ENCODE measurements at regions not wholly inside any gene's neighbourhood (a gene's known extent, or its start where the extent isn't known, plus 50 kb on each side); places are given as distances from the start of the nearest gene placed in this dataset.
"Not testable (repeated sequence)": the region's sequence is repeated elsewhere in the genome, so short reads cannot be mapped to it uniquely, and the experiment has no call there.

DNA sequence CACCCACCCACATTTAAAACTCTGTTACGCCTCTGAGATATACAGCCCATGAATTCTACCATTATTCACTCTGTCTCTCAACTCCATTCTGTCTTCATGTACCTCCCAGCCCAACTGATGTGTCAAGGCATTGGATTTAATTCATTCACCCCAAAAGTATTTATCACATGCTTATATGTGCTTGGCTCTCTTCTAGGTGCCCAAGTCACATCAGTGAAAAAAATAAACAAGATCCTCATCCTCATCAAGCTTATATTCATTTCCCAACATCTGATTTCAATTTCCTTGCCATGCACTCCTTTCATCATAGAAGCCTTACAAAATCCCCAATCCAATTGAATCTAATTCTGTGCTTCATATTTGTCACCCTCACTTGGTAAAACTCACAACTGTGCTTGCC is 967.6 kb downstream of the LTN1 start:
- no peak for DNase-seq (ENCODE audit: low read depth)

DNA sequence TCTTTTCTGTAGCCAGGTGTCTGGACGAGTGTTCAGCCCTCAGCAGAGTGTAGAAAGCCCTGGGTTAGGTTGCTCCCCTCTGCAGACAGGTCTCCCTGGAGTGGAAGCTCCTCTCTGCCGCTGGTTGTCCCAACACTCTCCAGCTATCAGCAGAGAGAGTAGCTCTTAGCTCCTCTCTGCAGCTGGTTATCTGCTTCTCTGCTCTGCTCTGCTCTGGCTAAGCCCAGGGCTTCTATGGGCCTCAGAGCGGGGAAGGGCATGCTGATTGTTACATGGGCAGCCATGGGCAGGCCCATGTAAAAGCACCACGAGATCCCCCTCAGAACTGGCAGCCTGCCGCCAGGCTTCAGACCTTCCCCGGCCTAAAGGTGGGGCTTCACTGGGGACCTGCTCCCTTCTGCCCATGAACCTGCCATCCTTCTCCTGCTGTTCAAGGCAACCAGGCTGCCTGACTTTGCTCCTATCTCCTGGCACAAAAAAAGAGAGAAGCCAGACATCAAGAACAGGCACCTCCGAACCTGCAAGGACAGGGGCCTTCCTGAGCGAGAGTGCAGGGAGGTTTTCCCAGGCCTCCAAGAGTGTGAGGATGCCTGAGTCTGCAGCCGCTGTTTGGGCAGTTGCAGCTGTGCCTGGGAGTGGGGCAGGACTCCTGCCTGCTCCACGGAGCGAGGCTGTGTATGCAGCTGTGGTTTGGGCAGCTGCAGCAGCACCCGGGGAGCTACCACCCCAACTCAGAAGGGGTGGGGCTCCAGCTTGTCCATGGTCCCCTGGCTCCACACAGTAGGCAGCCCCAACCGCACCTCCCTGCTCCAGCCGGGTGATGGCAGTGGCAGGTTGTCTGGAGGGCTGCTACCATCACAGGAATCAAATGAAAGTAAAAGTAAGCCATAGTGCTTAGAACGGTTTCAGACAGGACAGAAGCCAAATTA is 973.7 kb downstream of the LTN1 start:
- DNase-seq (ENCODE audit: low read depth), result peak; percentile 65

DNA sequence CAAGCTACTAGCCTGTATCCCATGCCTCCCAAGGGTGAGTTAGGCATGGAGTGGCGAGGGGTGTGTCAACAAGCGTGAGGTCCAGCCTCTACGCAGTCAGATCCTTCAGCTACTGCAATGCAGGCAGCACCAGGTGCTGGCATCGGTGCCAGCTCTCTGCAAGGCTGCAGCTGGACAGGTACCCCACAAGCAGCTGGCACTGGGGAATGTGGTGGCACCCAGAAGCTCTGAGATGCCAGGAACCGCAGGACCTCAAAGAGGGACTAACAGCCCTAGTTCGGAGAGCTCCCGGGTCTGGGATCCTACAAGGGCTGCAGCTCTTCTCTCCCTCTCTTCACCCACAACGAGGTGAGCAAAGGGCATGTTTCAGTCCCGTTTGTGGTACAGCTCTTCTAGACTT is 974.5 kb downstream of the LTN1 start:
- no peak for DNase-seq (ENCODE audit: low read depth)

DNA sequence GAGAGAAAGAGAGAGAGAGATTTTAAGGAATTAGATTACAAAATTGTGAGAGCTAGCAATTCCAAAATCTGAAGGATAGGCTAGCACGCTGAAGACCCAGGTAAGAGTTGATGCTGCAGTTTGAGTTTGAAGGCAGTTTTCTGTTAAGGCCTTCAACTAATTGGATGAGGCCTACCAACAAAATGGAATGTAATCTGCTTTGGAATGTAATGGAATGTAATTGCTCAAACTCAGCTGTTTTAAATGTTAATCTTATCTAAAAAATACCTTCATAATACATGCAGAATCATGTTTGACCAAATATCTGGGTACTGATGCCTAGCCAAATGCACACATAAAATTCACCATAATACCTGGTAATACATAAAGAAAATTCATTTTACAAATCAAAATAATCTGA is 976.1 kb downstream of the LTN1 start:
- no peak for DNase-seq (ENCODE audit: low read depth)

DNA sequence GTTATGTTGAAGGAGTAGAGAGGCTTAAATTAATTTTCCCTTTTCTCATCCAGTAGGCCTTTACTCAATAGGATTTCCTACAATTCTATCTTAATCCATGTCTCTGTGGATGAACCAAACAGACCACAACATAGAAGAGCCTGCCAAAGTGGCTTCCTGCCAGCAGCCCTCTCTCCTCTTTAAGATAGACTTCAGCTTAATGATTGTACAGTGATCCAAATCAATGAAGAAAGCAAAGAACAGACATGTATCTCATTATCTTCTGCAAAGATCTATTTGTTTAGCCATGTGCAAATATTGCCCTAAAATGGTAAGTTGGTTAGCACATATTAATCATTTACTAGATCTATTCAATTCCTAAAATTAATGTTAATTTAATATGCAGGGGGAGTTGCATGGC is 979.6 kb downstream of the LTN1 start:
- not testable (repeated sequence) for DNase-seq (ENCODE audit: low read depth)

DNA sequence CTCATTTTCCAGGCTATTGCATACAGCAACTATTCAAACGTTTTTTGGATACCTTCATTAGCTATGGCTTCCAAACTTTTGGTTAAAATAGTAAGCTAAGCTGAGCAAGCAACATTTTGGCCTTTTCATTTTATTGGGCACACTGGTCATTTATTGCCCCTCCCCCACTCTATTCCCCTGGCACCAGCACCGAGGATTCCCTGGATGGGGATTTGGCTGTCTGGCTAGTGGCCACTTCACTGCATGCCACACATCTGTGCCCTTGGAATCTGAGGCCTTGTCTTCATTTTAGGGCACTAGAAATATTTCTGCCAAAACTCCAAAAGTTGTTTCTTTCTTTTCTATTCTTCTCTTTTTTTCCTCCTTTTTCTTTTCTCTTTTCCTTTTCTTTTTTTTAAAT is 980.7 kb downstream of the LTN1 start:
- DNase-seq (ENCODE audit: low read depth), result not testable (repeated sequence)

DNA sequence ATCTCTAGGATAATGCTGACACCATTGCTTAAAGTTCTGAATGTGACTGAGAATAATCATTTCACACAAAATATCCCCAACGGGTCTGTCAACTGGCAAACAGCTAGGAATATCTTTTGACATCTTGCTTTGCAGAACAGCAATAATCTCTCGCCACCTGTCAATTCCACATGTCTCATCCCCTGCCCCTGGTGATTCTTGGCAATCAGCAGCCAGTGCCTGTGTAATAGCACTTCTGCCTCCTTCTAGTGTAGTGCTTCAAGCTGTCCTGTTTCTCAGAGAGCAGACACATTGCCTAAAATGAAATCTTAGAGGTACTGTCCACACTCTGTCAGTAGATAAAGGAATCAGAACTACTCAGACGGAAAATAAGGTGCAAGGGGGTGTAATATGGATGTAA is 984.4 kb downstream of the LTN1 start:
- DNase-seq (ENCODE audit: low read depth), result not testable (repeated sequence)

DNA sequence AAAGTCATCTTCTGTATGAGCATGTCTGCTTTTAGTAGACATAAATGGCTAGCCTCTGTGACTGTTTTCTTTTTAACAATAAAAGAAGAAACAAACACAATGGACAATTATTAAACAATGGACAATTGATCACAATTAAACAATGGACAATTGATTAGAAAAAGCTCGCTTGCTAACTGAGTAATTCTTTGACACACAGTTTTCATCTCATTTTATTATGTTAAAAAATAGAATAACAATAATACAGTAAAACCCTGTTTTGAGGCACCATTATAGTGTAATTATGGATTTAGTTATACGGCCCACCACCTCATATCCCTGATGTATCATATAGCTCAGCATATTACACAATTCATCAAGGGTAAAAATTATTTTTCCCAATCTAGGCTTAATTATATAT is 989.0 kb downstream of the LTN1 start:
- DNase-seq (ENCODE audit: low read depth), result not testable (repeated sequence)

DNA sequence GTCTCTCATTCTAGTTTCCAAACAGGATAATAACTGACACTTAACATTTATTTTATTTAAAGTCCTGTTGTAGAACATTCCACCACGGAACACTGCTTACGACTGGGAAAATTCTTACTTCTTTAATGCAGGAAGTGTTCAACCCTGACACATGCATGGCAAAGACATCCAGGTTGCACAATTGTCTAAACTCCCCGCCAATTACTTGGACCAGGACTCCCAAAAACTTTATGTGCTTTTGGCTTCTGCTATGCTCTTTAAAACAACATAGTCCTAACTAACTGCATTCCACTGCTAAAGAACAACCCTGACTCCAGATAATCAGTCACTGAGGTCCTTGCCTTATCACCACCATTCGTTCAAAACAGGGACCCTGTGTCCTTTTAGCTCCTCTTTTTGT is 995.8 kb downstream of the LTN1 start:
- not testable (repeated sequence) for DNase-seq (ENCODE audit: low read depth)

DNA sequence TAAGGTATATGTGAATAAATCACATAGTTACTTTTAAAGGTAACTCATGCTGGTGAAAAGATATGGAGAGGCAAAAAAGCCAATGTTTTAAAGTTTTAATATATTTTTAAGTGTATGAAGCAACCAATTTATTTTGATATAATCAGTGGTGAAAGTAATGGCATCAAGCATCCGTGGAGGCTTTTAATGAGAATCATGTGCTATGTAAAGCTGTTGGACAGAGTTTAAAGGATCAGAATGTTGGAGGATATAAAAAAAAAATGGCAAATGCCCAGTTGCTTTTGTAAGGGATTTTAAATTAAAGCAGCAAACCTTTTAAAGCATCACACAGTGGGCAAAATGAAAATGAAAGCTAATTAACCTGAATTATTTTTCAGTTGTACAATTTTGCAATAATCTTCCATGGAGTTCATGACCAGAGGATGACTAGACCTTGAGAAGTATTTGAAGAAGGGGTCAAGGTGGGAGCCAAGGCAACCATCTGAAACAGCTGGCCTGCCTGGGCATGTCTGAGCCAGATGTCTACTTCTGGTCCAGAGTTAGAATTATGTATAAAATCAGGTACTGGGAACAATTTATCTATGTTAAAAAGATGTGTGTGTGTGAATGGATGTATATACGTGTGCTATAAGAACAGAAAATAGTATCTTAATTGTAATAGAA is 1007.9 kb downstream of the LTN1 start:
- DNase-seq (ENCODE audit: low read depth), result not testable (repeated sequence)

DNA sequence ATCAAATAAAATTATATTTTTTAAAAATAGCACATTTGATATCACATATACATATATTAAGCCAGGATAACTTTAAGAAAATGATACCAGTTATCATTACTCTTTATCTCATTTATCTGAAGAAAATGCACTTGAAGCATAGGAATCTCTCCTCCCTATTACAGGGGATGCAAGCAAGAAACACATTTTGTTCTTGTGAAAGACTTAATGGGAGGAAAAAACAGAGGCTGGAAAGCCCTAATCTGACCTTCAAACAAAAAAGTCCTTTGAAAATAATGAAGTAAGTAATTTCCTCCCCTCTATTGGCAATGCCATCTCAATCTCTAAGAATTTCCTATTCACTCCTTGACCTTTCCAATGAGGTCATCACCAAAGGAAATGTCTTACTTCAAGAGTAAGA is 1012.6 kb upstream of the ADAMTS5 start:
- DNase-seq (ENCODE audit: low read depth), result peak; percentile 9

DNA sequence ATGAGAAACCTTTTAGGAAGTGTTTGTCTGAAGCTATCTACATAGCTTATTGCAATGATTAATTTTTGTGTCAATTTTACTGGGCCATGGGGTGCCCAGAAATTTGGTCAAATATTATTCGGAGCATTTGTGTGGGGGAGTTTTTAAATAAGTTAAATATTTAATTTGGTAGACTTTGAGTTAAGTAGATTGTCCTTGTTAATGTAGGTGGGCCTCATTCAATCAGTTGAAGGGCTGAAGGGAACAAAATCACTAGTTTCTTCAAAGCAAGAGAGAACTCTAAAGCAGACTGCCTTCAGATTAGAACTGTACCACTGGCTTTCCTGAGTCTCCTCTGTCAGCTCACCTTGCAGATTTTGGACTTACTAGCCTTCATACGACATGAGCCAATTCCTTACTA is 1008.6 kb upstream of the ADAMTS5 start:
- DNase-seq (ENCODE audit: low read depth), result no peak

DNA sequence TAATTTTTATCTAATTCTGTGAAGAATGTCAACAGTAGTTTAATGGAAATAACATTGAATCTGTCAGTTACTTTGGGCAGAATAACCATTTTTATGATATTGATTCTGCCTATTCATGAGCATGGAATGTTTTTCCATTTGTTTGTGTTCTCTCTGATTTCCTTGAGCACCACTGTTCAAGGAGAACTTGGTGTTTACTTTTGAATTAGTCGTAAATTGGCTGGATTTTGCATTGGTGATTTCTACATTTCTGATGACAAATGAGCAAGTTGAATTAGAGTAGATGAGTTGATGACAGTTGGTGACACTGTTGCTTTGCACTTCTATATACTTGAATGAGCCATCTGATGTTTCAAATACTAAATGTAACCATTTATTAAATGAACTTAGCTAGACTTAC is 1007.3 kb upstream of the ADAMTS5 start:
- DNase-seq (ENCODE audit: low read depth), result not testable (repeated sequence)

DNA sequence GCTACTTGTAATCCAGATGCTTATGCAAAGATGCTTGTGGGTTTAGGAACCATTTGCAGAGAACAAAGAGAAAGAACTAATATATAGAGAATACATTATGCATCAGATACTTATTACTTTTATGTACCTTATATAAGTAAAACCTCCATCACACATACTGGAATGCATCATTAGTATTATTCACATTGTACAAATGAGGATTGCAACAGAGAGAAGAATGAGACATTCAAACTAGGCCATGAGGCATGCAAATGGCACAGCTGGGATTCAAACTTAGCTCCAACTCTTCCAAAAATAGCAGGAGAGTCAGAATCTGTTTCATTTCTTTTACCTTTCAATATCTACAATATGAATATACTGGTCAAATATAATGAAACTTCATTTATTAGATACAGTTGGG is 1001.4 kb upstream of the ADAMTS5 start:
- DNase-seq (ENCODE audit: low read depth), result not testable (repeated sequence)

DNA sequence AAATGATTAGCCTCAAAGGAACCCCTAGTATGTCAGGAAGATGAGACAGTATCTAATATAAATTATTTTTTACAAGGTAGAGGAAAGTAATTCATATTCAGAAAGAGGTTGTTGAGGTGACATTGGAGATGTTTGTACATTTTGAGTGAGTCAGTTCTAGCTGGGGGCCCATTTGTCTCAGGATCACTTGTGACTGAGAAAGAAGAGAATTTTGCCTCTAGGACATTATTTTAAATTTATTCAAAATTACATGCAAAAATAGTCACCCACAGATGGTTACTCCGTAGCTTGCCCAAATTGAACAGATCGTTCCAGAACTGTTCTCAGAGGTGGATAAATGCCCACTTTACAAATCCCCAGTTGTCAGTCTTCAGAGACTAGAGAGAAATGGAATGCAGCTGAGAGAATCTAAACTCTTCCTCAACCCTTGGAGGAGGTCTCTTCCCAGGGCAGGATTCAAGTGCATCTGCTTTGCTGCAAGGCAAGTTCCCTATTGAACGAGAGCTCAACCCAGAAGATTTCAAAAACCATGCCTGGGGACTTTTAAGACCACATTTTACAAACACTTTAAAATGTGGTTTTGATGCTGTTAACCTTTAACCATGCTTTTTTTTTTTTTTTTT is 987.8 kb upstream of the ADAMTS5 start:
- DNase-seq (ENCODE audit: low read depth), result no peak

DNA sequence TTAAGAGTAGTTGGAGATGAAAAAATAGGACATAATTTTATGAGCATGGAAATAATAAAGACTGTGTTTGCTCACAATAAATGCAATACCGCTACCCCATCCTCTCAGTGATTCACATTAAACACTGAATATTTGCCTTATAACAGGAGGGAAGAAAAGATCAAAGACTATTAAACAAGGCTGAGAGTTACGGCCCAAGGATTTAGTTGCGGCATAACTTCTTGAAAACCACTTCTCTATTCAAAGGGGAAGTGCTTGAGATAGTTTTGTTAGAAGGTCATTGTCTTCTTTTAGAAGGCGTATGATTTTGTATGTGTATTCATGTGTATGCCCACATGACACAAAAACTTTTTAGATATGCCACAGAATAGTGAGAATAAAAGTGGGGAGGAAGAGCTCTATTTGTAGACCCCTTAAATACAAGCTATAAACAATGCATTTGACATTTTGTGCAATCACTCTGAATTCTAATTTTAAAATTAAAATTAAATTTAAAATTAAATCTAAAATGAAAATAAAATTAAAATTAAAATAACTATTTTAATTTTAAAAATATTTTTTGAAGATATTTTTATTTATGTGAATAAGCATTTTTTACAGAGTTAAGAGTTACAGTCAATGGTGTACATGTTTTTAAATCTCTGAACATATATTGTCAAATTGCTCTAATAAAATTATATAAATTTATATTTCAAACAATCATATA is 986.6 kb upstream of the ADAMTS5 start:
- no peak for DNase-seq (ENCODE audit: low read depth)

DNA sequence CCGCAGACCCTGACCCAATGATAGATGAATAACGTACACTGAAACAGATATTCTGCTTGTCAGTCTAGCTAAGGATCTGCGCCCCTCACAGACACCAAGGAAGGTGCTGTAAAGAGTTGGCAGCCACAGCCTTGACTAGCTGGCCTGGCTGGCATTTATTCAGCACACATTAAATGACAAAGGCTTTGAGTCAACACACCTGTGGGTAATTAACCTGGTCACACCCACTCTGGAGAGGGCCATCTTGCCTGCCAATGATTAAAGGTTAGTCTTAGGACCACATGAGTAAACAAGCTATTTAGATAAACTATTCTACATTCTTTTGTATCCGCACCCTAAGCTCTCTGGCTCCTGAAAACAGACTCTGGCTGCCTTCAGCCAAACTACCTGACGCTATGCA is 982.2 kb upstream of the ADAMTS5 start:
- not testable (repeated sequence) for DNase-seq (ENCODE audit: low read depth)

DNA sequence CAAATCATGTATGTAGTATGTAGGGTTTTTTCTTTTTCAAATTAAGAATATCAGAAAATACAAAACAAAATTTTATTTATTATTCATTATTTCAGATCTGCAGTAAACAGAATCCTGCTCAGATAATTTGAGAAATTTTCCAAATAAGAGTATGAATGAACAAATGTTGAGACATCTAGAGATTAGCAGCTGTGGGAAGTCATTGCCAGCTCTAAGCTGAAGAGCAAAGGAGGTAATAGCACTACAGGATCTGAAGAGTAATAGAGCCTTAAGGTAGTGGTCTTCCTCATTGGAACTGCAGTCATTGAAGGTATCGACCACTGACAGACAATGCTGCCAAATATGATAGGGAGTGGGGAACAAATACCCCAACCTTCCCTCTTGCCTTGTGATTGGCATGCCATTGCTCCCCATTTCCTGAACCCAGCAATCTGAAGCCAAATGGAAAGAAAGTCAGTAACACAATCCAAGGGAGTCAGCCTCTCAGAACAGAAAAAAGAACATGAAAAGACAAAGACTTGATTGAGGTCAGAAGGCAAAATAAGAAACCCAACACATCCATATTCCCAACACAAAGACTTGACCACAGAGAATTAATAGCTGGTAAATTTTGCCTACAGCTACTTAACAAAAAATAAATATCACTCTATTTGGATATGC is 963.4 kb upstream of the ADAMTS5 start:
- not testable (repeated sequence) for DNase-seq (ENCODE audit: low read depth)

DNA sequence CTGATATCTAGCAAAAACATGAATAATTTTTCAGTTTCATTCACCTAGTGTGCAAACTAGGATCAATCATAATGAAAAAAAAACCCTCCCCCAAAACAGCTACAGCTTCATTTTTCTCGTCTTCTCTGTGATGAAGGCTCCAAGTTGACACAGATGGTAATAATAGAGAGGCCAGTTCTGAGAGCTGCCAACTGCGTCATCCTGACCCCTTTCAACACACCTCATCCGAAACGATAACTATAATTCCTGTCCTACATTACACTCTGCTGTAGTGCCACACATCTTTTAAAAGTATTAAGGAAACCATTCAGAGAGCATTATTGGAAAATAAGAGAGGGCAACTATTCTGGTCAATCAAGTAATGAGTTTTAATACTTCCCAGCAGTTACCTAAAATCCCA is 962.3 kb upstream of the ADAMTS5 start:
- DNase-seq (ENCODE audit: low read depth), result peak; percentile 31

DNA sequence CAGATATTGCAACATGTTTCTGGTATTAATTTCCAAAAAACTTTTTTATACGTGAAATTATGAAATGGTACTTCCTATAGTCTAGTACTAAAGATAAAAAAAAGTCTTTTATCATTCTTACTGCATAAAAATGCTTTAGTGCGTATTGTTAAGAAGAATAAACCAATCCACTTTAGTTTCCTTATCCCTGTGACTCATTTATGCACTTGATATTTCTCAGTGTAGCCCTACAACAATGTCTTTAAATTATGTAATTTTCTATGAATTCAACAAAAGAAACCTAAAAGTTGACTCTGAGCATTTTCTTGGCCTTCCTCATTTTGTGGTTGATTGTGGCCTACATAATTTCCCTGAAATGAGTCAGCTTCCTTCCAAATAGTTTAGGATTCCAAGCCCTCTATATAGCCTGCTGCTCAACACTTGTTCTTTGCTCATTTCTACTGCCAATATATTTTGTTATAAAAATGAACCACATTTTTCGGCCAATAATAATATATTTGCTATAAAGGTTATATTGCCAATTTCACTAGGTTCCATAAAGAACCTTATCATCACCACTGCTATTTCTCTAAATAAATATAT is 961.7 kb upstream of the ADAMTS5 start:
- DNase-seq (ENCODE audit: low read depth), result peak; percentile 92

DNA sequence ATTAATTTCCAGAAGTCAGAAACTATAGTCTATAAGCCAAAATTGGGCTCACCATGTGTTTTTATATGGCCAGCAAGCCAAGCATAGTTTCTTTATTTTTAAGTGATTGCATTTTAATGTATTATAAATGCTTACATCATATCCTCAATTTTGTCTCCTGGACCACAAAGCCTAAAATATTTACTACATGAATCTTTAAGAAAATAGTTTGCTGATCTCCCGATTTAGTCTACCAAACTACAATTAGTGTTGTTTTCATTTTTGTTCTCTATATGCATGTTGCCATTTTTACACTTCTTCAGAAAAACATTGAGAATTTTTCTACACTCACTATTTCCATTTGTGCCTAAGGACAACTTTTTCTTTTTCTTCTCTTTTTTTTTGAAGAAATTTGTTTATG is 954.5 kb upstream of the ADAMTS5 start:
- DNase-seq (ENCODE audit: low read depth), result not testable (repeated sequence)
